Spinal cord (tissue), 9 donors: ENCODE measurements at regions not wholly inside any gene's neighbourhood (a gene's known extent, or its start where the extent isn't known, plus 50 kb on each side); places are given as distances from the start of the nearest gene placed in this dataset.

Source experiments
- DNase-seq, 6 donors: peaks; one replicate each; pipeline versions ENCODE4 v3.0.0 to v3.0.0-alpha.2; 2013 to 2015; ENCODE audit warnings: low spot score in 6 of 6, low read depth in 4 of 6
- H3K27ac ChIP-seq: one replicate; pipeline ENCODE4 v1.5.1; 2013; ENCODE audit warnings: low read depth, low read length, control low read depth
- H3K27me3 ChIP-seq: one replicate; pipeline ENCODE4 v1.6.1; 2013; ENCODE audit warnings: low read length; ENCODE audit not compliant: control insufficient read depth, insufficient read depth
- H3K36me3 ChIP-seq: one replicate; pipeline ENCODE4 v1.6.1; 2013; ENCODE audit warnings: low read length; ENCODE audit not compliant: control insufficient read depth, insufficient read depth
- H3K4me1 ChIP-seq: one replicate; pipeline ENCODE4 v1.6.1; 2013; ENCODE audit warnings: low read length; ENCODE audit not compliant: control insufficient read depth, insufficient read depth
- H3K4me3 ChIP-seq: one replicate; pipeline ENCODE4 v1.5.1; 2013; ENCODE audit warnings: low read depth, low read length, control low read depth
- H3K9me3 ChIP-seq: one replicate; pipeline ENCODE4 v1.6.1; 2013; ENCODE audit warnings: low read length; ENCODE audit not compliant: control insufficient read depth, insufficient read depth
- WGBS: methylation state at CpG from one replicate; pipeline ENCODE4 v1.1.5; 2013; ENCODE audit warnings: missing lambda C conversion rate; ENCODE audit not compliant: insufficient coverage; 5-methylcytosine and 5-hydroxymethylcytosine counted together
- donor health status: healthy.

DNA sequence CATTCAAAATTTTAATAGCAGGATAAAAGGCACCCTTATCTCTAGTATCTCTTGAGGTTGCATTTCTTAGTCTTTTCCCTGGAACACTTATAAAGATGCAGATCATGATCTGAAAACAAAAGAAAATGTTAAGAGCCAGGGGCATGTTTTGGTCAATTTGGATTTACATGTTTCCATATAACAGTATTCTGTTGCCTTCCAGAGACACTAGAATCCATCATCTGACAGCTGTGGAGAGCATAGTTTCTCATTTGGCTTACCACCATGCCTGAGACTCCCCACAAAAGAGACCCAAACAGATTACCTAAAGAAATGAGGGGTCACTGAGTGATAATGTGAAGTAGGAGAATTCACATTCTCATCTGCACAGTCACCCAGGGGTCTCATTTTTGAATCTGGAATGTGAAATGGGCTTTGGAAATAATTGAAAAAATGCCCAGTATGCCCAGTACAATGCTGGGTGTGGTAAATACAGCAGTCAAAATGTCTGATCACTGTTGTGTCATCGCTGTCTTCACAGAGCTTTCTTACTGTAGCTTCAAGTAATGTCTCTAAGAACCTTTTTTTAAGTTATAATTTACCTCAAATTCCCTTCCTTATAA lies 79.9 kb upstream of the ZBTB20 start:
- H3K27ac ChIP-seq = no peak overlapping the region
- no peaks in the 10 kb centered on the region for H3K36me3 ChIP-seq
- no CpG with 5 or more reads among the region's 1 CpG for WGBS
- H3K4me3 ChIP-seq = no peak overlapping the region
- H3K9me3 ChIP-seq = no peaks in the 10 kb centered on the region
- no peaks in the 10 kb centered on the region for H3K4me1 ChIP-seq
- no peaks in the 10 kb centered on the region for H3K27me3 ChIP-seq
- DNase-seq = no peak

DNA sequence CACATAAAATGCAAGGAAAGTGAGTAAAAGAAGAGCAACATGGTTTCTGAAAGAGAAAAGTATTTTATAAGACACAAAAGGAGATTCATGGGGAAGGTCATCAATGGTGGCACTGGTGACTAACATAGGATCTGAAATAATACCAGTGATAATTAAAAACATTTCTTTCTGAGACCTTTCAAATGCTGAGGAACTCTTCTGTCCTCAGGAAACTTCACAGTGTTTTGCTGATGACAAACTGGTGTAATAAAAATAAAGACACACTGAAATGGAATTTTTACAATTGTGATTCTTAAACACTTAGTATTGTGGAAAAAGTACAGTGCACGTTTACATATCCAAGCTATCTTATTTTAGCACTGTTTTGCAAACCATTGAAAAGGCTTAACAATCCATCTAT lies 80.4 kb upstream of the ZBTB20 start:
- H3K9me3 ChIP-seq = no peaks in the 10 kb centered on the region
- H3K27me3 ChIP-seq = no peaks in the 10 kb centered on the region
- no peak overlapping the region for H3K27ac ChIP-seq
- WGBS = no CpG with 5 or more reads among the region's 1 CpG
- H3K4me3 ChIP-seq = no peak overlapping the region
- no peaks in the 10 kb centered on the region for H3K4me1 ChIP-seq
- H3K36me3 ChIP-seq = no peaks in the 10 kb centered on the region
- no peak for DNase-seq

DNA sequence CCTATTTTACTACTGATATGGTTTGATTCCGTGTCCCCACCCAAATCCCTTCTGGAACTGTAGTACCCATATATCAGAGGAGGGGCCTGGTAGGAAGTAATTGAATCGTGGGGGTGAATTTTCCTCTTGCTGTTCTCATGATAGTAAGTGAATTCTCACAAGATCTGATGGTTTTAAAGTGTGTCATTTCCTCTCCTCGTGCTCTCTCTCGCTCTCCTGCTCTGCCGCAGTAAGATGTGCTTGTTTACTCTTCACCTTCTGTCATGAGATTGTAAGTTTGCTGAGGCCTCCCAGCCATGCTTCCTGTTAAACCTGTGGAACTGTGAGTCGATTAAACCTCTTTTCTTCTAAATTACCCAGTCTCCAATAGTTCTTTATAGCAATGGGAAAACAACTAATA lies 81.2 kb upstream of the ZBTB20 start:
- Histone ChIP-seq H3K36me3 (no peaks in the 10 kb centered on the region), H3K4me3 (no peak overlapping the region), H3K4me1 (no peaks in the 10 kb centered on the region), H3K27me3 (no peaks in the 10 kb centered on the region), H3K9me3 (no peaks in the 10 kb centered on the region), H3K27ac (no peak overlapping the region)
- DNase-seq = no peak
- WGBS = no CpG with 5 or more reads among the region's 6 CpGs

DNA sequence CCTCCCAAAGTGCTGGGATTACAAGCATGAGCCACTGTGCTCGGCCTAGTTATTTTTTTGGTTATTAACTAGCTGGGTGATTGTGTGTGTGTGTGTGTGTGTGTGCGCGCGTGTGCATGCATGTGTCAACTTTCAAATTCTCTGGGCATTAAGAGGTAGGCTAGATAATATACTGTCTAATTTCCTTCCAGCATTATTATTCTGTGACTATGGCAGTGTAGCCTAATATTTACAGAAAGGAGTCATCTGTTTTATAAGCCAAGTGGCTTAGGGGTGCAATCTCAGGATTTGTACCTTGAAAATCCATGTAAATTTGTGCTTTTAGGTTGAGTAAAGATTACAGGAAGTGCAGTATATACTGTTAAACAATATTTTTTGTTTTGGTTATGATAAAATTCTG lies 85.1 kb upstream of the ZBTB20 start:
- DNase-seq = no peak
- H3K4me3 ChIP-seq = no peak overlapping the region
- H3K4me1 ChIP-seq = no peaks in the 10 kb centered on the region
- H3K9me3 ChIP-seq = no peaks in the 10 kb centered on the region
- H3K27me3 ChIP-seq = no peaks in the 10 kb centered on the region
- no peak overlapping the region for H3K27ac ChIP-seq
- WGBS = no CpG with 5 or more reads among the region's 4 CpGs
- H3K36me3 ChIP-seq = no peaks in the 10 kb centered on the region

DNA sequence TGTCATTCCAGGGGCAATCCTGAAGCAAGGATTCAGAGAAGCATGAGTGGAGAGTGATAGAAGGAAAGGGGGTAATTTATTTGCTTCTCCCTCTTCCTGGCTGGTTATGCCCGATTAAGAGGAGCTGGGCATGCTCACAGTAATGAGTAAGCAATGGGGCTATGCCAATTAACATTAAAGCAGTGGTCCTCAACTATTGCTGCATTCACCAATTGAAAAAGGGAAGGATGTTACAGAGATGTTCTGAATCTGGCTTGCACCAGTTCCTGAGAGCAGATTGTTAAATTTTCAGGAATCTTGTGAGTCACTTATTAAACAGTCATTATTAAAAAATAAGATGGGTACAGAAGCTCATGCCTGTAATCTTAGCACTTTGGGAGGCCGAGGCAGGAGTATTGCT lies 85.9 kb upstream of the ZBTB20 start:
- no CpG with 5 or more reads among the region's 2 CpGs for WGBS
- Histone ChIP-seq H3K27me3 (no peaks in the 10 kb centered on the region), H3K27ac (no peak overlapping the region), H3K4me1 (no peaks in the 10 kb centered on the region), H3K36me3 (no peaks in the 10 kb centered on the region), H3K9me3 (no peaks in the 10 kb centered on the region), H3K4me3 (no peak overlapping the region)
- no peak for DNase-seq

DNA sequence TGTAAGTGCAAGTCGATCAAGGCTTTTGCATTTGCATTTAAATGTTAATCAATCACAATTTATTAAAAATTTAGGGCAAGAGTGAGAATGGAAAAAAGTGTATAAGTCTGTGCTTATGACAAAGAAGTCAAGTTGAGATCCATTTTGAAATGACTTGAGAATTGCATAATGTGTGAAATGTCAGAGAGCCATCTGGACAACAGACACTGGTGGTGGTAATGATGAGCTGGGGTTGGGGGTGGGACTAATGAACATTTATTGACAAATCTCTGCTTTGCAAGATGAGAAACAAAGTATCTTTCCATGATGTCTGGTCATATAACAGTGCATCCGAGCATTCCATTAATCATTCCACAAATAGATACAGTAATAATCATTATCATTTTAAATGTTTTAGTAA lies 89.4 kb upstream of the ZBTB20 start:
- Histone ChIP-seq H3K27me3 (no peaks in the 10 kb centered on the region), H3K9me3 (no peaks in the 10 kb centered on the region), H3K4me3 (no peak overlapping the region), H3K4me1 (no peaks in the 10 kb centered on the region), H3K27ac (no peak overlapping the region), H3K36me3 (no peaks in the 10 kb centered on the region)
- no CpG with 5 or more reads among the region's 2 CpGs for WGBS
- DNase-seq = no peak

DNA sequence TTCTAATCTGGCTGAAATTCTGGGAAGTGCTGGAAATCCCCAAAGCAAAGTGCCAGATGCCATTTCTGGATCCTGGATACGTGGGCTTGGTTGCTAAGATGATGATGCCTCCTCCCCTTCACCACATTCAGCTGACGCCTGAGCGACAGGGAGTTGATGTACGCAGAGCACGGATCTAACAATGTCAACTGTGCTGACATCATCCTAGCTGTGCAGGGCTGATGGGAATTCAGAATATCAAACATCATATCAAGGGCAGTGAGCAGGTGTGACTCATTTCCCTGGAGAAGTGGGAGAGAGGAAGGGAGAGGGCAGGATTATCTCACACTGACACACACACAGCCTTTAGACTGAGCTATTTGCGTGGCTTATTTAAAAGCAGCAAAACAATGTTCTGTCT lies 92.6 kb upstream of the ZBTB20 start:
- Histone ChIP-seq H3K9me3 (no peaks in the 10 kb centered on the region), H3K4me3 (no peak overlapping the region)

DNA sequence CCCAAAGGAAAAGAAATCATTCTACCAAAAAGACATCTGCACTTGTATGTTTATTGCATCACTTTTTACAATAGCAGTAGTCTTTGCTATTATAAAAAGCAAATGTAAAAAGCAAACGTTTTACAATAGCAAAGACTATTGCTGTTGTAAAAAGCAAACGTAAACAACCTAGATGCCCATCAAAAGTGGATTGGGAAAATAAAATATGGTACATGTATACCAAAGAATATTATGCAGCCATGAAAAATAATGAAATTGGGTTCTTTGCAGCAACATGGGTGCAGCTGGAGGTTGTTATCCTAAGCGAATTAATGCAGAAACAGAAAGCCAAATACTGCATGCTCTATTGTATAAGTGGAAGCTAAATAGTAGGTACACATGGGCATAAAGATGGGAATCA lies 97.3 kb upstream of the ZBTB20 start:
- no peak for DNase-seq
- H3K27me3 ChIP-seq = no peaks in the 10 kb centered on the region
- H3K27ac ChIP-seq = no peak overlapping the region
- H3K4me3 ChIP-seq = no peak overlapping the region
- 100% methylated on average over 1 of the region's 3 CpGs for WGBS
- H3K36me3 ChIP-seq = no peaks in the 10 kb centered on the region
- H3K4me1 ChIP-seq = no peaks in the 10 kb centered on the region
- no peaks in the 10 kb centered on the region for H3K9me3 ChIP-seq

More for the DNA sequence above, 92.6 kb upstream of the ZBTB20 start:
- peak; percentile 26 to 91 (median 42) for DNase-seq
- no peak overlapping the region for H3K27ac ChIP-seq
- no peaks in the 10 kb centered on the region for H3K36me3 ChIP-seq
- no peaks in the 10 kb centered on the region for H3K27me3 ChIP-seq
- WGBS = no CpG with 5 or more reads among the region's 6 CpGs
- no peaks in the 10 kb centered on the region for H3K4me1 ChIP-seq

DNA sequence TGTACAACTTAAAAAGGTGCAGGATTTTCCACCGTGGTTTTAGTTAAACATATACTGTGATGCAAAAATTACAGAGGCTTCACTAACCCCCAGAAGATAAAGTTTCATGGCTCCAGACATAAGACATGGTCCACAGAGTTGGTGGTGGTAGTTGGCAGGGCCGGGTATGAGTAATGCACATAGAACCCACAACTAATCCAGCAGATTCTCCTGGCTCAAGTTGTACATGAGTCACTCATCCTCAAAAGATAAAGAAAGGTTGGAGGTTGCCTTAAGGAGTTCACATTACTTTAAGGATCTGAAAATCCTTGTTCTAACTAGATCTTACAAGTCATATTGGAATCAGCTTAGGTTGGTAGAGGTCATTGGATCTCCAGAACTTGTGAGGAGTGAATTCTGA lies 98.3 kb upstream of the ZBTB20 start:
- no CpG with 5 or more reads among the region's 2 CpGs for WGBS
- Histone ChIP-seq H3K27me3 (no peaks in the 10 kb centered on the region), H3K4me1 (no peaks in the 10 kb centered on the region), H3K36me3 (no peaks in the 10 kb centered on the region), H3K9me3 (no peaks in the 10 kb centered on the region), H3K27ac (no peak overlapping the region), H3K4me3 (no peak overlapping the region)
- DNase-seq = no peak

DNA sequence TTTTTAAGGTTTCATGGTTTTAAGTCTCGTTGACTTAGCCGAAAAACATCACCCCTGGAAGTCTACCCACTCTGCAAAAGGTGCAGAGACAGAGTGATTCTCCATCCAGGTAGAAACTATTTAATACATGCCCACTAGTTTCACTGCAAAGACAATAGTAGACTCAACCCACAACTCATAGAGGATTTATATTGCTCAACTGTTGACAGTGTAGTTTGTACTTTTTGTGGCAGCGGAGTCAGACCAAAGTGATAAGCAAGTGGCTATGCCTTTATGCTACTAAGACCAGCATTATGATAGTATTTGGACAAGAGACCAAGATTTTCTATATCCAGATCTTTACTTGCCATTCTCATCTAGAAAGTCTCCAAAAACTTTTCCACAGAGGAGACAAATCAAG lies 98.8 kb upstream of the ZBTB20 start:
- Histone ChIP-seq H3K27ac (no peak overlapping the region), H3K9me3 (no peaks in the 10 kb centered on the region), H3K27me3 (no peaks in the 10 kb centered on the region), H3K4me3 (no peak overlapping the region), H3K4me1 (no peaks in the 10 kb centered on the region), H3K36me3 (no peaks in the 10 kb centered on the region)
- no peak for DNase-seq
- no CpG with 5 or more reads among the region's 3 CpGs for WGBS
